Keratinocyte (primary cell): ENCODE measurements at regions not wholly inside any gene's neighbourhood (a gene's known extent, or its start where the extent isn't known, plus 50 kb on each side); places are given as distances from the start of the nearest gene placed in this dataset.

Experiments used
- DNase-seq: peaks from one replicate; pipeline ENCODE4 v3.0.0-alpha.2; 2011; ENCODE audit warnings: low read depth, missing footprints, low spot score
- FAIRE-seq: peaks from 2 replicates; lab custom pipeline; 2011; peaks lifted over from hg19 to GRCh38; lab: Jason Lieb, UNC
- H2AFZ ChIP-seq: 2 replicates; pipeline ENCODE4 v1.6.0; 2012; ENCODE audit warnings: low read length, control low read depth, inconsistent platforms; ENCODE audit not compliant: control insufficient read depth
- H3K27ac ChIP-seq: 2 replicates; pipeline ENCODE4 v1.5.1; 2011; ENCODE audit warnings: low read length; ENCODE audit not compliant: control insufficient read depth, insufficient read depth
- H3K27me3 ChIP-seq: 3 replicates; pipeline ENCODE4 v1.6.0; 2011; ENCODE audit warnings: low read length; ENCODE audit not compliant: control insufficient read depth, insufficient read depth; ENCODE audit errors: extremely low read depth
- H3K36me3 ChIP-seq, 2 experiments: 2 replicates in 1 of 2; 3 replicates in 1 of 2; pipeline ENCODE4 v1.5.1; 2011; ENCODE audit warnings: low read length in 2 of 2, mild to moderate bottlenecking in 1 of 2; ENCODE audit not compliant: control insufficient read depth in 2 of 2, insufficient read depth in 2 of 2; ENCODE audit errors: extremely low read depth in 1 of 2
- H3K4me1 ChIP-seq: 3 replicates; pipeline ENCODE4 v1.5.1; 2011; ENCODE audit warnings: low read length; ENCODE audit not compliant: control insufficient read depth, insufficient read depth; ENCODE audit errors: extremely low read depth
- H3K4me2 ChIP-seq: 3 replicates; pipeline ENCODE4 v1.6.0; 2011; ENCODE audit warnings: low read depth, low read length; ENCODE audit not compliant: control insufficient read depth, insufficient read depth; ENCODE audit errors: extremely low read depth
- H3K4me3 ChIP-seq, 3 experiments: fragments of 200-600 bp in 1 of 3; sonication (generic) in 1 of 3; 2 replicates in 2 of 3; 3 replicates in 1 of 3; pipeline ENCODE4 v1.5.1; 2011 to 2016; ENCODE audit warnings: low read length in 3 of 3, mild to moderate bottlenecking in 3 of 3, control low read depth in 2 of 3, inconsistent platforms in 1 of 3, low read depth in 1 of 3, mixed read lengths in 1 of 3, mixed run types in 1 of 3, moderate library complexity in 1 of 3; ENCODE audit not compliant: control insufficient read depth in 2 of 3, insufficient read depth in 2 of 3; ENCODE audit errors: extremely low read depth in 1 of 3
- H3K79me2 ChIP-seq: 2 replicates; pipeline ENCODE4 v1.6.0; 2012; ENCODE audit warnings: low read length; ENCODE audit not compliant: control insufficient read depth, insufficient read depth
- H3K9ac ChIP-seq: 3 replicates; pipeline ENCODE4 v1.6.0; 2011; ENCODE audit warnings: low read length; ENCODE audit not compliant: control insufficient read depth, insufficient read depth; ENCODE audit errors: extremely low read depth
- H3K9me1 ChIP-seq: 3 replicates; pipeline ENCODE4 v1.6.0; 2011; ENCODE audit warnings: low read length; ENCODE audit not compliant: control insufficient read depth, insufficient read depth; ENCODE audit errors: extremely low read depth
- H3K9me3 ChIP-seq: 2 replicates; pipeline ENCODE4 v1.5.1; 2012; ENCODE audit warnings: low read depth, low read length; ENCODE audit not compliant: control insufficient read depth
- H4K20me1 ChIP-seq: 3 replicates; pipeline ENCODE4 v1.6.0; 2011; ENCODE audit warnings: low read length; ENCODE audit not compliant: control insufficient read depth, insufficient read depth; ENCODE audit errors: extremely low read depth
- CTCF ChIP-seq, 3 experiments: IDR thresholded peaks in 1 of 3; conservative IDR thresholded peaks in 1 of 3; optimal IDR thresholded peaks in 1 of 3; 2 replicates in 2 of 3; 3 replicates in 1 of 3; pipeline versions ENCODE3 to v1.5.1; 2011; ENCODE audit warnings: low read length in 3 of 3, mild to moderate bottlenecking in 3 of 3, moderate library complexity in 2 of 3, control low read depth in 1 of 3, inconsistent platforms in 1 of 3; ENCODE audit not compliant: insufficient read depth in 2 of 3; ENCODE audit errors: extremely low read depth in 1 of 3
- EZH2 ChIP-seq: IDR thresholded peaks from one replicate; pipeline ENCODE4 v1.6.1; 2012; ENCODE audit warnings: inconsistent platforms, mild to moderate bottlenecking, low read length, moderate library complexity
- dilution Hi-C: fragments of 300-500 bp; cut with MboI; formaldehyde crosslinking; loops from one replicate; pipeline ENCODE4 v1.7.0; 2020; ENCODE audit warnings: low sequenced_read_pairs; ENCODE audit not compliant: extremely low pct_ligation_motif_present

- Histone ChIP-seq H3K9me3 (no peaks in the 10 kb centered on the region), H3K27ac (no peak overlapping the region), H3K9me1 (no peaks in the 10 kb centered on the region), H3K4me2 (no peak overlapping the region), H3K9ac (no peak overlapping the region), H3K79me2 (no peaks in the 10 kb centered on the region), H3K4me3 (no peak overlapping the region), H3K27me3 (no peaks in the 10 kb centered on the region), H4K20me1 (no peaks in the 10 kb centered on the region), H3K4me1 (no peaks in the 10 kb centered on the region), H3K36me3 (no peaks in the 10 kb centered on the region), H2AFZ (no peak overlapping the region)
- DNase-seq (no peak), FAIRE-seq (no peak)
- TF ChIP-seq CTCF (optimal IDR thresholded peaks at IDR 0.05 in 1 of 3, IDR thresholded peaks at IDR 0.05 in 1 of 3, conservative IDR thresholded peaks at IDR 0.05 in 1 of 3; ENCODE audit: extremely low read depth in 1 of 3, insufficient read depth in 2 of 3, low read length in 3 of 3) (no peak), EZH2 (no peak)
- dilution Hi-C loops: no loop called here
These were observed 746.0 kb downstream of the VGLL3 start for GRCh38 chr3:86244905-86245304.

- Histone ChIP-seq H3K9me1 (no peaks in the 10 kb centered on the region), H3K36me3 (no peaks in the 10 kb centered on the region), H3K4me3 (no peak overlapping the region), H4K20me1 (no peaks in the 10 kb centered on the region), H3K9ac (no peak overlapping the region), H3K4me2 (no peak overlapping the region), H2AFZ (no peak overlapping the region), H3K27ac (no peak overlapping the region), H3K4me1 (no peaks in the 10 kb centered on the region), H3K9me3 (no peaks in the 10 kb centered on the region), H3K79me2 (no peaks in the 10 kb centered on the region), H3K27me3 (no peaks in the 10 kb centered on the region)
- TF ChIP-seq EZH2 (no peak), CTCF (optimal IDR thresholded peaks at IDR 0.05 in 1 of 3, IDR thresholded peaks at IDR 0.05 in 1 of 3, conservative IDR thresholded peaks at IDR 0.05 in 1 of 3; ENCODE audit: extremely low read depth in 1 of 3, insufficient read depth in 2 of 3, low read length in 3 of 3) (no peak)
- dilution Hi-C loops: no loop called here
- no peak for FAIRE-seq
- DNase-seq: no peak
These were observed 751.0 kb downstream of the VGLL3 start for GRCh38 chr3:86239946-86240345.
